NCI-H2081 treated with DMSO at 0.1 percent for 48 hours (cell line): ENCODE measurements at regions not wholly inside any gene's neighbourhood (a gene's known extent, or its start where the extent isn't known, plus 50 kb on each side); places are given as distances from the start of the nearest gene placed in this dataset.
"Not testable (repeated sequence)": the region's sequence is repeated elsewhere in the genome, so short reads cannot be mapped to it uniquely, and the experiment has no call there.

Experiments used
- DNase-seq: peaks from one replicate; lab custom pipeline; 2025; lab: John Stamatoyannopoulos, UW

DNA sequence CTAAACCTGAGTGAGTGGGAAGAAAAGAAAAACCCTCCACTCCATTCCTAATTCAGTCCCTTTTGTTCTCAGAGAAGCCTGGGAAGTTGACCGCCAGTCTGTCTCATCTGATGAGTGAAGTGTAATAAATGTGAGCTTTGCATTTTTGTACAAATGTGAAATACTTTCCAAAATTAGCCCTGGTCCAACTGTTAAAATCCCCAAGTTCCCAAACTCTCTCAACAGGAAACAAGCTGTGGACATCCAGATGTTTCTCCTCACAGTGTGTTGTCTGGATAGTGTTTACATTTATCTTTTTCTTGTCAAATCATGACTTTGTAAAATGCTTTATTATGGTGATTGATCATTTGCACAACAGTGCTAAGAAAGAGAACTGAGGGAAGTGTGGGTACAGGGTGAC is 145.1 kb downstream of the TM2D1 start:
- no peak for DNase-seq

GRCh38 chr1:61572046-61572445 is 152.9 kb downstream of the TM2D1 start:
- DNase-seq = no peak

DNA sequence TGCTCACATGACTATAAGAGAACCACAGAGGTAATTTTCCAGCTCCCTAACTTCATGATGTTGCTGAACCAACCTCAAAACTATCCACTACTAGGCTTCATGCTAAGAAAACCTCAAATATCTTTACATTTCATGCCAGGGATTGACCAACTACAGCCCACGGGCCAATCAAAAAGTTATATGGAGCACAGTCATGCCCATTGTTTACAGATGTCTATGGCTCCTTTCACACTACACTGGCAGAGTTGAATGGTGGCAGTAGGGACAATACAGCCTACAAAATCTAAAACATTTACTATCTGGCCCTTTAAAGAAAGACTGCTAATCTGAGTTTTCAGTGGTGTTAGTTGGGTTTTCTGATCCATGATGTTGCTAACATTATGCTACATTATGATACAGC is 154.8 kb downstream of the TM2D1 start:
- no peak for DNase-seq

- no peak for DNase-seq
Observed at GRCh38 chr1:61569303-61569621, 155.7 kb downstream of the TM2D1 start.

DNA sequence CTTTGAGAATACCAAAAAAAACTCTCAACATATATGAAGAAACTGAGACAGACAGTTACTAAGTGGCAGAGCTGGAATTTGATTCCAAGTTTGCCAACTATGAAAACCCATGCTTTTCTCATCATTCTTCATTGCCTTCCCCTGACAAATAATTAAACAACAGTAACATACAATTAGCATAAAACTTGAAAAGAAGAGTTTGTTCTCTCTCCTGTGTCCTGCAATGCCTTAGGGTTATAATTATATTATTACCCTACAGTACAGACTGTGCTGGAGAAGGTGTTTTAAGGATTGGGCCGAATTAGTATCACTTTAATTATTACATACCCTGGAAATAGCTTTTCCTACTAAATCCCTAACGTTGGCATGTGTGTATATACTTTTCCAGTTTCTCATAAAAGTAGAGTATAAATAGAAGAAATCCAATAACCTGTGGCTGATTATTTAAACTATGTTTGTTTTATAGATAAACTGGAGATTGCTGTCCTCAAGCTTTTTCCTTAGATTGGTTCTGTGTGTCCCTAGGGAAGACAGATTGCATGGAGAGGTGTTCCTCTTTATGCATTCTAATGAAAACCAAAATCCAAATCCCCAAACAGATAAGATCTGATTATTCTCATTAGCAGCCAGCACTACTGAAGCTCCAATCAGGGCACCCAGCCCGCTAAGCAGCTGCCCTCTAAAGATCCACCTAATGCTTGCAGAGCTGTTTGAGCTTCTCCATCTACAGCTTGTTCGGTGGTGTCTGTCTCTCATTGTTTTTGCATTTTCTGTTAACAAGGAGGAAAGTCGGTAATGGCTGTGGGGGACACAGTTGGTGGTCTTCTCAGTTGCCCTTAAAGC is 156.3 kb downstream of the TM2D1 start:
- DNase-seq = no peak

GRCh38 chr1:61566177-61566576 is 158.8 kb downstream of the TM2D1 start:
- no peak for DNase-seq

DNA sequence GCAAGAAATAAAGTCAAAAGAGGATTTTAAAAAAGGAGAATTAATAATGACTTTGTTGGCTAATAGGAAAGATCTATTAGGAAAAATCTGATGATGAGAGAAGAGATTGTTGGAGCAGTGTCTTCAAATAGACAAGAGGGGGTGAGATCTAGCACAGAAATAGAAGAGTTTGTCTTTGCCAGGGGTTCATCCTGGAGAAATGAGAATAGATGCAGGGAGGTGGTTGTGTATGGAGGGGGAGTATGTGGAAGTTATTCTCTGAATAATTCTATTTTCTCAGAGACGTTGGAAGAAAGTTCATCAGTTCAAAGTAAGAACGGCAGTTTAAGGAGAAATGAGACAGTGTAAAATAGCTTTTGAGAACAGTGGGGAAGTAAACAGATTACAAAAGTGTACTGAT is 161.3 kb downstream of the TM2D1 start:
- no peak for DNase-seq

DNA sequence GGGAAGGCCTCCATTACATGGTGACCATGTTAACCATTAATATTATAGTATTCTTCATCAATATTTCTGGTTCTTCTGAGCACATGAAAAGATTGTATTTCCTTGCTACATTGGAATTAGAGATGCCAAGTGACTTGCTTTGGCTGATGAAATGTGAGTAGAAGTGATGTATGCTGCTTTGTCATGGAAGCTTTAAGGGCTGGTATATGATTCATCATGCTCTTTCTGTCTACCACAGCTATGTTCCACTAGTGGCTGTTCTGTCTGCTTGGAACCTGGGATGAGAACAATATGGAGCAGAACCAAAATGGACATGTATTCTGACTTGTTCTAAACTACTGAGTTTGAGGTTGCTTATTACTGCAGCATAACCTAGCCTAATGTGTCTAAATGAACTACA is 163.3 kb downstream of the TM2D1 start:
- no peak for DNase-seq

- no peak for DNase-seq
Observed at GRCh38 chr1:61560385-61560784, 164.6 kb downstream of the TM2D1 start.

- DNase-seq = no peak
Observed at GRCh38 chr1:61556631-61557030, 168.3 kb downstream of the TM2D1 start.

- DNase-seq = no peak
Observed at GRCh38 chr1:61552630-61553305, 172.2 kb downstream of the TM2D1 start.

DNA sequence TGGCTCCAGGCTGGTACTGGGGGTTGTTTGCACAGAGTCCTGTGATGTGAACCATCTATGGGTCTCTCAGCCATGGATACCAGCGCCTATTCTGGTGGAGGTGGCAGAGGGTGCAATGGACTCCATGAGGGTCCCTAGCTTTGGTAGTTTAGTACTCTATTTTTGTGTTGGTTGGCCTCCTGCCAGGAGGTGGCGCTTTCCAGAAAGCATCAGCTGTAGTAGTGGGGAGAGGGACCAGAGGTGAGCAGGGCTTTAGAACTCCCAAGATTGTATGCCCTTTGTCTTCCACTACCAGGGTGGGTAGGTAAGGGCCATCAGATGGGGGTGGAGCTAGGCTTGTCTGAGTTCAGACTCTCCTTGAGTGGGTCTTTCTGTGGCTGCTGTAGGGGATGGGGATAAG is 177.6 kb downstream of the TM2D1 start:
- not testable (repeated sequence) for DNase-seq

- not testable (repeated sequence) for DNase-seq
Observed at GRCh38 chr1:61544870-61545269, 180.1 kb downstream of the TM2D1 start.

DNA sequence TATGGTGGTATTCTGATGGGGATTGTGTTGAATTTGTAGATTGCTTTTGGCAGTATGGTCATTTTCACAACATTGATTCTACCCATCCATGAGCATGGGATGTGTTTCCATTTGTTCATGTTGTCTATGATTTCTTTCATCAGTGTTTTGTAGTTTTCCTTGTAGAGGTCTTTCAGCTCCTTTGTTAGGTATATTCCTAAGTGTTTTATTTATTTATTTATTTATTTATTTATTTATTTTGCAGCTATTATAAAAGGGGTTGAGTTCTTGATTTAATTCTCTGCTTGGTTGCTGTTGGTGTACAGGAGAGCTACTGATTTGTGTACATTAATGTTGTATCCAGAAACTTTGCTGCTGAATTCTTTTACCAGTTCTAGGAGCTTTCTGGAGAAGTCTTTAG is 181.4 kb downstream of the TM2D1 start:
- DNase-seq = not testable (repeated sequence)

- DNase-seq = no peak
Observed at GRCh38 chr1:61539720-61540462, 185.1 kb downstream of the TM2D1 start.

DNA sequence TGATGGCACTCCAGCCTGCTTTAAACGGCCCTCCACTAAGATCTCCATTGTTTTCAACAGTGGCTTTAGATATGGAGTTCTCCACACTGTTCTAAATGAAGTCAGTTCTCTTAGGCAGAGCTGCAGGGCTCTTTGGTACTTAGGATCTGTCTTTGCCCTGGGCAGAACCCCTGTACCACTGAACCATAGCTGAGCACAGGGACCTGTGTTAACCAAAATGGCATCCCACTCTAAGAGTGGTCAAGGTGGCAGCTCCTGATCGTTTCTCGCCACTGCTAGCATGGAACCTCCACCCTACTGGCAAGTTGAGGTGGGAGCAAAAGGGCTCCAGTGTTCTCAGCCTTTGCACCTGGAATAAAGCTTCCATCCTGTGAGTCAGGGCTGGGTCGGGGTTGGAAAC is 186.7 kb downstream of the TM2D1 start:
- no peak for DNase-seq

- no peak for DNase-seq
Observed at GRCh38 chr1:61536174-61537108, 188.5 kb downstream of the TM2D1 start.

- DNase-seq = no peak
Observed at GRCh38 chr1:61534847-61535246, 190.1 kb downstream of the TM2D1 start.

- no peak for DNase-seq
Observed at GRCh38 chr1:61533546-61533945, 191.4 kb downstream of the TM2D1 start.

- DNase-seq = no peak
Observed at GRCh38 chr1:61531716-61532115, 193.2 kb downstream of the TM2D1 start.

- DNase-seq = no peak
Observed at GRCh38 chr1:61523893-61524605, 200.9 kb downstream of the TM2D1 start.
